GM12873 (cell line): ENCODE measurements at regions not wholly inside any gene's neighbourhood (a gene's known extent, or its start where the extent isn't known, plus 50 kb on each side); places are given as distances from the start of the nearest gene placed in this dataset.

Source experiments
- TF ChIP-seq, protein P1 (sequence below): IDR thresholded peaks from 2 replicates; pipeline ENCODE4 v1.5.1; 2012; ENCODE audit warnings: low read depth, mild to moderate bottlenecking, moderate library complexity, low read length, control low read depth; ENCODE audit not compliant: insufficient read depth; ENCODE audit errors: missing control alignments

DNA sequence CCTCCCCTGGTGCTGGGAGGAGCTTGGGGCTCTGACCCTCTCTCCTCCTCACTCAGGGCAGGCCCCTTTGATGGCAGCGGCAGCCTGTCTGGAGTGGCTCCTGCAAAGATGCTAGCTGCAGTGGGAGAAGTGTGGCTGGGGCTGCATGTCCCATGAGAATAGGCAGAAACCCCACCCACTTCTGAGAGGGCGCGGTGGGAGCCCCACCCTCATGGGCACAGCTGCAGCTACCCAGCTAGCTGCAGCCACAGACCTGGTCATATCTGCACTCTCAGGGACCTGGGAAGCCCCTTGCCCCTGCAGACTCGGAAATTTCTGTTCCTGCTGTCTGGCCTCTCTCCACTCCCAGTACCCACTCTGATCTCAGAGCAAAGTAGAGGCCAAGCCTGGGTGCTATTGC, 72.2 kb upstream of the BRD7 start:
- TF ChIP-seq, protein P1, sequence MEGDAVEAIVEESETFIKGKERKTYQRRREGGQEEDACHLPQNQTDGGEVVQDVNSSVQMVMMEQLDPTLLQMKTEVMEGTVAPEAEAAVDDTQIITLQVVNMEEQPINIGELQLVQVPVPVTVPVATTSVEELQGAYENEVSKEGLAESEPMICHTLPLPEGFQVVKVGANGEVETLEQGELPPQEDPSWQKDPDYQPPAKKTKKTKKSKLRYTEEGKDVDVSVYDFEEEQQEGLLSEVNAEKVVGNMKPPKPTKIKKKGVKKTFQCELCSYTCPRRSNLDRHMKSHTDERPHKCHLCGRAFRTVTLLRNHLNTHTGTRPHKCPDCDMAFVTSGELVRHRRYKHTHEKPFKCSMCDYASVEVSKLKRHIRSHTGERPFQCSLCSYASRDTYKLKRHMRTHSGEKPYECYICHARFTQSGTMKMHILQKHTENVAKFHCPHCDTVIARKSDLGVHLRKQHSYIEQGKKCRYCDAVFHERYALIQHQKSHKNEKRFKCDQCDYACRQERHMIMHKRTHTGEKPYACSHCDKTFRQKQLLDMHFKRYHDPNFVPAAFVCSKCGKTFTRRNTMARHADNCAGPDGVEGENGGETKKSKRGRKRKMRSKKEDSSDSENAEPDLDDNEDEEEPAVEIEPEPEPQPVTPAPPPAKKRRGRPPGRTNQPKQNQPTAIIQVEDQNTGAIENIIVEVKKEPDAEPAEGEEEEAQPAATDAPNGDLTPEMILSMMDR, result no peak

DNA sequence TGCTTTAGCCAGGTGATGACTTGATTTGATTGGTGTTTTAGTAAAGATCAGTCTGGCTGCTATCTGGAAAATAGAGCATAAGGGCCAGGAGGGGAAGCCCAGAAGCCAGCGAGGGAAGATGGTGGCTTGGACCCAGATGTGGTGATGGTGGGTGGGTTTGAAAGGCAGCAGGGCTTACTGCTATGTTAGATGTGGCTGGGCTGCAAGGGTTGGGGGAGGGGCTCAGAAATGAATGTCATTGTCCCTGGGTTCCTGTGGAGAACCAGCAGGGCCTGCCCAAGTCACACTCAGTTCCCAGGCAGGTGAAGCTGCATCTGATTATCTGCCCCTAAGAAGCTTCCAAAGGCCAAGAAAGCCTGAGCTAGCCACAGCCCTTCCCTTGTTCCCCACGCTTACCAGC, 71.7 kb upstream of the BRD7 start:
- TF ChIP-seq, protein P1, result no peak

- TF ChIP-seq, protein P1, result no peak
Observed at GRCh38 chr16:50437769-50438437, 69.1 kb upstream of the BRD7 start.

DNA sequence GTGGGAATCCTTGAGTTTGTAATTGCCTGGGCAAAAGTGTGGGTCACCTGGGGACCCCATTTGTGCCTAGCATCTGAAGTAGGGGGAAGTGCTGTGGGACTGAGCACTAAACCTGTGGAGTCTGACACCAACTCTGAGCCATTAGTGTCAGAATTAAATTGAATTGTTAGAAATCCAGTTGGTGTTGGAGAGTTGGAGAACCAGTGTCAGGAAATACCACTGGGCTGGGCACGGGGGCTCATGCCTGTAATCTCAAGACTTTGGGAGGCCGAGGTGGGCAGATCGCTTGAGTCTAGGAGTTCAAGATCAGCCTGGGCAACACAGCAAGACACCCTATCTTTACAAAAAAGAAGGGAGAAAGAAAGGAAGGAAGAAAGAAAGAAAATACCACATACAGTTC, 67.5 kb upstream of the BRD7 start:
- TF ChIP-seq, protein P1, result no peak

DNA sequence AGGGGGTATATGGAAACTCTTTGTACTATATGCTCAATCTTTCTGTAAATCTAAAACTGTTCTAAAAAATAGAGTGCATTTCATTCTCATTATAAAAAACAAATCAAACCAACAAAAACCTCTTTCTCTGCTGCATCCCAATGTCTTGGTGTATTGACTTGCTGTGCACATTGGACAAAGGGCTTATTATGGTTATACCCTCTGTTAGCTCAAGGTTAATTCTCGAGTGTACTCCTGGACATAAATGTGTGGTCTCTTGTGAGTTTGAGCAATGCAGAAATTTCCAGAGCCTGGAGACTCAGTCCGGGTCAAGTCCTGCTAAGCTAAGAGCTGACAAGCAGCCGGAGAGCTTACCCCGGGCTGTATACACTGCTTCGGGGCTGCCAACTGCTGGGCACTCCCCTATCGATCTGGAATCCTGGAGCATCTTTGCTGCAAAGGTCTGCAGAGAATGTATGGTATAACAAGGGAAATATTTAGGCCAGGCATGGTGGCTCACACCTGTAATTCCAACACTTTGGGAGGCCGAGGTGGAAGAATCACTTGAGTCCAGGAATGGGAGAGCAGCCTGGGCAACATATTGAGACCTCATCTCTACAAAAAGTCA, 66.2 kb upstream of the BRD7 start:
- TF ChIP-seq, protein P1, result no peak

GRCh38 chr16:50430076-50430475, 61.3 kb upstream of the BRD7 start:
- TF ChIP-seq, protein P1, result no peak

GRCh38 chr16:50428742-50429141, 60.0 kb upstream of the BRD7 start:
- TF ChIP-seq, protein P1, result no peak
